Parathyroid adenoma (tissue), 2 donors: ENCODE measurements at regions not wholly inside any gene's neighbourhood (a gene's known extent, or its start where the extent isn't known, plus 50 kb on each side); places are given as distances from the start of the nearest gene placed in this dataset.

ENCODE experiments used
- H2AFZ ChIP-seq: fragments of 300-600 bp; sonication (generic); one replicate; pipeline ENCODE4 v1.7.0; 2017; ENCODE audit warnings: antibody characterized with exemption, mild to moderate bottlenecking
- H3K27ac ChIP-seq: fragments of 300-600 bp; sonication (generic); one replicate; pipeline ENCODE4 v1.7.0; 2017
- H3K27me3 ChIP-seq: fragments of 300-600 bp; sonication (generic); one replicate; pipeline ENCODE4 v1.7.0; 2017; ENCODE audit warnings: low read length; ENCODE audit not compliant: control insufficient read depth, insufficient read depth
- H3K36me3 ChIP-seq: fragments of 300-600 bp; sonication (generic); one replicate; pipeline ENCODE4 v1.7.0; 2017; ENCODE audit warnings: low read length; ENCODE audit not compliant: control insufficient read depth, insufficient read depth
- H3K4me1 ChIP-seq: fragments of 300-600 bp; sonication (generic); one replicate; pipeline ENCODE4 v1.7.0; 2017; ENCODE audit warnings: control low read depth
- H3K4me2 ChIP-seq: fragments of 300-600 bp; sonication (generic); one replicate; pipeline ENCODE4 v1.7.0; 2017; ENCODE audit warnings: low read length
- H3K4me3 ChIP-seq: fragments of 300-600 bp; sonication (generic); one replicate; pipeline ENCODE4 v1.7.0; 2017; ENCODE audit warnings: low read depth, low read length
- H3K79me2 ChIP-seq: fragments of 300-600 bp; sonication (generic); one replicate; pipeline ENCODE4 v1.7.0; 2017; ENCODE audit warnings: control low read depth
- H3K9ac ChIP-seq: fragments of 300-600 bp; sonication (generic); one replicate; pipeline ENCODE4 v1.7.0; 2017; ENCODE audit warnings: mild to moderate bottlenecking
- H3K9me3 ChIP-seq: fragments of 300-600 bp; sonication (generic); one replicate; pipeline ENCODE4 v1.7.0; 2017; ENCODE audit warnings: low read length; ENCODE audit not compliant: control insufficient read depth
- CTCF ChIP-seq: fragments of 300-600 bp; sonication (generic); IDR thresholded peaks from one replicate; pipeline ENCODE4 v1.7.0; 2017; ENCODE audit warnings: antibody characterized with exemption, mild to moderate bottlenecking
- donor health status: primary hyperparathyroidism.

- Histone ChIP-seq H2AFZ (no peak overlapping the region), H3K27ac (no peak overlapping the region), H3K27me3 (no peaks in the 10 kb centered on the region), H3K79me2 (no peaks in the 10 kb centered on the region), H3K9ac (no peak overlapping the region), H3K4me2 (no peak overlapping the region), H3K4me3 (no peak overlapping the region), H3K4me1 (no peaks in the 10 kb centered on the region), H3K9me3 (no peaks in the 10 kb centered on the region), H3K36me3 (no peaks in the 10 kb centered on the region)
- TF ChIP-seq CTCF = no peak
Measured at GRCh38 chrX:139237141-139237540, 293.4 kb upstream of the F9 start.

- no peaks in the 10 kb centered on the region for H3K4me1 ChIP-seq
- TF ChIP-seq CTCF = no peak
- H3K4me2 ChIP-seq = no peak overlapping the region
- H3K4me3 ChIP-seq = no peak overlapping the region
- H3K9ac ChIP-seq = no peak overlapping the region
- no peak overlapping the region for H3K27ac ChIP-seq
- no peaks in the 10 kb centered on the region for H3K27me3 ChIP-seq
- no peaks in the 10 kb centered on the region for H3K9me3 ChIP-seq
- no peaks in the 10 kb centered on the region for H3K36me3 ChIP-seq
- no peaks in the 10 kb centered on the region for H3K79me2 ChIP-seq
- H2AFZ ChIP-seq = no peak overlapping the region
Measured at GRCh38 chrX:139234898-139235297, 295.6 kb upstream of the F9 start.

GRCh38 chrX:139224953-139225665 lies 305.4 kb upstream of the F9 start:
- no peak overlapping the region for H3K4me3 ChIP-seq
- H3K27ac ChIP-seq = no peak overlapping the region
- no peaks in the 10 kb centered on the region for H3K27me3 ChIP-seq
- H3K79me2 ChIP-seq = no peaks in the 10 kb centered on the region
- H3K9me3 ChIP-seq = no peaks in the 10 kb centered on the region
- no peak overlapping the region for H3K9ac ChIP-seq
- H3K4me1 ChIP-seq = no peaks in the 10 kb centered on the region
- no peak overlapping the region for H2AFZ ChIP-seq
- no peak for TF ChIP-seq CTCF
- no peaks in the 10 kb centered on the region for H3K36me3 ChIP-seq
- H3K4me2 ChIP-seq = no peak overlapping the region

- H3K4me3 ChIP-seq = no peak overlapping the region
- H3K27ac ChIP-seq = no peak overlapping the region
- H3K9me3 ChIP-seq = no peaks in the 10 kb centered on the region
- no peaks in the 10 kb centered on the region for H3K79me2 ChIP-seq
- no peak overlapping the region for H3K4me2 ChIP-seq
- no peak for TF ChIP-seq CTCF
- no peak overlapping the region for H3K9ac ChIP-seq
- no peaks in the 10 kb centered on the region for H3K27me3 ChIP-seq
- no peaks in the 10 kb centered on the region for H3K36me3 ChIP-seq
- H3K4me1 ChIP-seq = no peaks in the 10 kb centered on the region
- no peak overlapping the region for H2AFZ ChIP-seq
Measured at GRCh38 chrX:139222511-139223200, 307.9 kb upstream of the F9 start.
